T47D (cell line): ENCODE measurements at regions not wholly inside any gene's neighbourhood (a gene's known extent, or its start where the extent isn't known, plus 50 kb on each side); places are given as distances from the start of the nearest gene placed in this dataset.
A peak's percentile ranks its signal among the peaks of the same experiment; 100 is the strongest.

Experiments
- DNase-seq, 2 experiments: peaks; one replicate each; pipeline versions ENCODE4 v3.0.0 to v3.0.0-alpha.2; 2011 to 2012; ENCODE audit warnings: low read depth in 1 of 2, low spot score in 1 of 2
- JUND ChIP-seq: IDR thresholded peaks from 2 replicates; pipeline ENCODE4 v1.6.1; 2012; ENCODE audit warnings: low read depth
- in situ Hi-C: cut with HindIII; loops from 2 replicates; pipeline ENCODE4 v1.10.0; 2016; ENCODE audit warnings: low sequenced_read_pairs, low pct_unique_long_range_greater_than_20kb

DNA sequence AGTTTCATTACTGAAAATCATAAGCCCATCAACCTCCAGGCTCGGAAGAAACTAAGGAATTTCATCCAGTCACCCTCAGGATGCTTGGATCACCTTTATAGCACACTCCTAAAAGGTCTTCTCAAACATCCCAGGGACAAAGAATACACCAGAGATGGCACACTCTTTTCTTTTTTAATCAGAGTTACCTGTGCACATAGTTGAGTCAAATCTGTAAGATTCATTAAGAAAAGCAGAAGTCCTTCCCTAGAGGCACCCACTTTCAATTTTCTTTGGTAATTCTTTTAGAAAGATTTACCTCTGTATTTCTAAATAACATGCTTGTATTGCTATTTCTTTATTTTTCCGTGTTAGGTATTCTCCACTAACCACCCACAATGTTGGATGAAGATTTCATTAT is 50.6 kb upstream of the IL6 start:
- no peak for TF ChIP-seq JUND
- in situ Hi-C loops = no loop called here
- no peak for DNase-seq

- DNase-seq = no peak
- in situ Hi-C loops = no loop called here
- TF ChIP-seq JUND = no peak
Observed at GRCh38 chr7:22675917-22676343, 51.1 kb upstream of the IL6 start.

- in situ Hi-C loops = no loop called here
- no peak for TF ChIP-seq JUND
- DNase-seq = no peak
Observed at GRCh38 chr7:22675421-22675820, 51.6 kb upstream of the IL6 start.

- peak; percentile 21 to 96 for DNase-seq
- in situ Hi-C loops = no loop called here
- TF ChIP-seq JUND = peak; percentile 73; the same call in 1 of the 2 replicates
Observed at GRCh38 chr7:22672846-22673680, 53.9 kb upstream of the IL6 start.

DNA sequence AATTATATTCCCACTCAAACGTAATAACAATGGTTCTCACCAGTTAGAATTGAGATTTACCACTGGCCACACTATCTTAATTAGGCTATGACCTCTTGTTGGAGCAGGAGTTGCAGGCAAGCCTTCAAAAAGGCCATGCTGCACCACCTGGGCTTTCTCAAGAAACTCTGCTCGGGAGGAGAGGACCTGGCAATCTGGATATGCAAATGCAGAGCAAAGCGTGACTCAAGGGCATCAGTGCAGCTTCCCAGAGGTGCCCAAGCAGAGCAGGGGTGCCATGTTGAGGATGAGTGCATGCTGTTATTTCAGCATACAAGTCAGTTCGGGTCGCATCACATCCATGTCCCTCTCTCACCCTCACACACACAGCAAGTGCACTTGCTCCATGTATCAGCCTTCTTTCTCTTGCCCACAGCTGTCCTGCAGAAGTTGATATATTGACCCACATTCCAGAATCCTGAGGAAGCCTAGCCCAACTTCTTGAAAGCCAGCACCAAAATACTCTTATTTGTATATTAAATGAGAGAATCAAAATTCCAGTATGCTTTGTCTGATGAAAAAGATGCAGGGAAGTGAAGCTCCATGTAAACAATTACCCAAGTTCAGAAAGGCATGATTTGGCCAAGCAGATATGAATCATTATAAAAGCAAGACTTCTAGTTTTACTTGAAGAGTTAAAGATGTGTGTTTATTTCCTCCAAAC is 55.7 kb upstream of the IL6 start:
- no peak for TF ChIP-seq JUND
- no peak for DNase-seq
- in situ Hi-C loops = no loop called here

DNA sequence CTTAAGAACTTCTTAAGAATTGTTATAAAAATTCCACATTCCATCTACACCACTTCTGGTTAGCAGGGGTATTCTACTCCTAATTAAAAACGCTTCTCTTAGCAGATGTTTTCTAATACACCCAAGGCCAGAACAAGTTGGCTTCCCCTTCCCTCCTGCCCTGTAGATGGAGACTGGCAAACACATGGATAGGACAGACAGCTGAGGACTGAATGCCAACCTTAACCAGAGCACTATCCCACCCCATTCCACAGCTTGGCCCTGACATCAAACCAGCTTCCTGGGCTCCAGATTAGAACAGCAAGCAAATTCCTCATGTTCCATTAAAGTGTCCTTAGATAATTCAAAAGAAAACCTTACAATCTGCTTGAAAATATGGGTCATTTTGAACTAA is 56.6 kb upstream of the IL6 start:
- in situ Hi-C loops = no loop called here
- DNase-seq = no peak
- no peak for TF ChIP-seq JUND

DNA sequence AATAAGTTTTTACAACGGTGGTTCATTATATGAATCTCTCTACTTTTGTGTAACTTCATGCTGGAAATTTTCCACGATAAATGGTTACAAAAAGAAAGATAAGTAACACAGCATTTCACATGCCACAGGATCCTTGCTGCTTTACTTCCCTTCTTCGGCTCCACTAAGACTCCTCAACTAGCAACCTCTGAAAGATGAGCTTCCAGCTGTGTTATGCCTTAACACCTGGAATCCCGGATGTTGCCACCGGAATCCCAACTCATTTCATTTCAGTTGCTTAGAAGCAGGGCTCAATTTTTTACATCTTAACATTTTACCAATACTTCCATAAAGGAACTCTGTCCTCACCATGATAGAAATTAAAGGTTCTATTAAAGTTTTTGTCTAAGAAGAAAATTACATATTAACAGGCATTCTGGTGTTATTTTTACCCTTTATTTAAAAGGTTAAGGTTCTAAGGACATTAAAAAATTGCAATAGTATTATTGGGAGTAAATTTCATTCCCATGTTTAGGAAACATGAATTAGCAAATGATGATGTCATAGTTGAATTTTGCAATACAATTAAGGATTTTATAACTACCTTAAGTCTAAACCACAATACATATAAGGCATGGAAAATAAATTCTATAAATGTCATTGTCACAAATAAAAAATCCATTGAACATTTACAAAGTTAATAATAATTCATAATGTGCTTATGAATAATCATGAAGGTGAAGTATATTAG is 57.1 kb upstream of the IL6 start:
- in situ Hi-C loops = no loop called here
- DNase-seq = no peak
- TF ChIP-seq JUND = no peak

DNA sequence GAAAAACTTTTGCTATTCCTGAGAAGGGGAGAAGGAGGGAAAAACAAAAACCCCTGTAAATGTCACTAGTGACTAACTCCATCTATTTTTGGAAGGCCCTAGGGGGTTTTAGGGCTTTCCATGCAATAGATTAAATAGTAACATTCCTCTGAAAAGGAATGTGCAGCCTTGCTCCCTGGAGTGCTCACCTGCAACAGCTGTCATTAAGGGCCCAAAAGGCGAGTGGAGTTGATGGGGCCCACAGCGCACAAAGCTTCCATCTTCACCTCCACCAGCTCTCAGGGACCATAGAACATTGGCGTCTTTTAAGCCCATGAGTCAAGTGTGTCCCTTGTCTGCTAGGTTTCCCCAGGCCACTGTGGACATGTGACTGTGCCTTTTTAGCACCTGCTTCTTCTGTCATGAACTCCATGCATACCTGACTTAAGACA is 58.0 kb upstream of the IL6 start:
- TF ChIP-seq JUND = no peak
- DNase-seq = no peak
- in situ Hi-C loops = no loop called here

DNA sequence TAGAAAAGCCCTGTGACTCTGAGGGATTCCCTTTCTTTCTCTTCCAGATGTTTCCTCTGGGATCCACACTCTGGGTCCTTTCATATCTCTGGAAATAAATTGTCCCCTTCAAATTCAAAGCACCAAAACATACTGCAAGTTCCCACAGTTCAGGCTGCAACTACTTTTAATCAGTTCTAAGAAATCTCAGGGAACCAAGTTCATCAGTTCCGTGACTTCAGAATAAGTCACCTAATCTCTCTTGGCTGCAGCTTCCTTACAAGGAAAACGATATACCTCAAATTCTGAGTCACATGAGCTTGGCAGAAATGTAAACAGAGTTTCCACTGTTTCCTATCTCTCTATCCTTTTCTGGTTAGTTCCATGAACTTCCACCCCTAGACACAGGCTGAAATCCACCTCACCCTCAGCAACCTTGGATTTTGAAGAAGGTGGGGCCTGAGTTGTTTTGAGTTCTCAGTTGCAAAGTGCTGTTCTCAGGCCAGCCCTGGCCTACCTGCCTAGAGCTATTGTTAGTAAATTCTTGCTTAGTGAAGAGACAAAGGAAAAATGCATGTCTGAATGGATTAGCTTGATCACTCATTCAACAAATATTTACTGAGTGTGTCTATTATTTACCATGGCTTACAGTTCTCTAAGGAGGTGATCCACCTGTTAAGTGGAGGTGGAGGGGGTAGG is 59.3 kb upstream of the IL6 start:
- no peak for TF ChIP-seq JUND
- in situ Hi-C loops = no loop called here
- DNase-seq = peak in 1 of 2 experiments; percentile 80

DNA sequence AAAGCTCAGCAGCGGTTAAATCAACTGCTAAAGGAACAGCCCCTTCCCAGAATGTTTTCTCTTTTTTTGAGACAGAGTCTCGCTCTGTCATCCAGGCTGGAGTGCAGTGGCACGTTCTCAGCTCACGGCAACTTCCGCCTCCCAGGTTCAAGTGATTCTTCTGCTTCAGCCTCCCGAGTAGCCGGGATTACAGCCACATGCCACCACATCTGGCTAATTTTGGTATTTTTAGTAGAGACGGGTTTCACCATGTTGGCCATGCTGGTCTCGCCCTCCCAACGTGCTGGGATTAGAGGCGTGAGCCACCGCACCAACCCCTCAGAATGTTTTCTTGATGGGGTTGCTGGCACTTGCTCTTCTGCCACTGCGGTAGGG is 59.8 kb upstream of the IL6 start:
- no peak for TF ChIP-seq JUND
- in situ Hi-C loops = no loop called here
- DNase-seq = no peak

GRCh38 chr7:22666732-22667131 is 60.3 kb upstream of the IL6 start:
- TF ChIP-seq JUND = no peak
- in situ Hi-C loops = no loop called here
- DNase-seq = no peak

DNA sequence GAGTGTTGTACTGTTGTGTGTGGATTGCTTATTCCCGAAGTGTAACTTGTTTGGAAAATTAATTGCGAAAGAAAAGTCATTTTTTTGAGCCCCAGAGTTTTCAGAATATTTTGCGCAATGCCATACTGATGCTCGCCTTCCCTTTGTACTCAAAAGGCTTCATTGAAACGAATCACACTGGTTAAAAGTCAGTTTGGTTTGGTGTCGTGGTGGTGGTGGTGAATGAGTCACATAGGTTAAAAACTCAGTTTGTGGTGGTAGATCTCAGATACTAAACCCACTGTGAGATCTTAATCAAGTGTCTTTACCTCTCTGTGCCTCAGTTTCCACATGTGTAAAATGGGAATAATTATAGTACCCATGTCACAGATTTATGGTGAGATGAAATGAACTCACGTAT is 61.1 kb upstream of the IL6 start:
- no peak for DNase-seq
- TF ChIP-seq JUND = no peak
- in situ Hi-C loops = no loop called here
